HG03442 (cell line): ENCODE measurements at regions not wholly inside any gene's neighbourhood (a gene's known extent, or its start where the extent isn't known, plus 50 kb on each side); places are given as distances from the start of the nearest gene placed in this dataset.
"Not testable (repeated sequence)": the region's sequence is repeated elsewhere in the genome, so short reads cannot be mapped to it uniquely, and the experiment has no call there.

Experiments
- ATAC-seq: cut with Tn5 transposase; IDR thresholded peaks from one replicate; pipeline ENCODE4 v1.9.1; 2021; ENCODE audit warnings: mild to moderate bottlenecking, moderate library complexity; ENCODE audit not compliant: unreplicated experiment

DNA sequence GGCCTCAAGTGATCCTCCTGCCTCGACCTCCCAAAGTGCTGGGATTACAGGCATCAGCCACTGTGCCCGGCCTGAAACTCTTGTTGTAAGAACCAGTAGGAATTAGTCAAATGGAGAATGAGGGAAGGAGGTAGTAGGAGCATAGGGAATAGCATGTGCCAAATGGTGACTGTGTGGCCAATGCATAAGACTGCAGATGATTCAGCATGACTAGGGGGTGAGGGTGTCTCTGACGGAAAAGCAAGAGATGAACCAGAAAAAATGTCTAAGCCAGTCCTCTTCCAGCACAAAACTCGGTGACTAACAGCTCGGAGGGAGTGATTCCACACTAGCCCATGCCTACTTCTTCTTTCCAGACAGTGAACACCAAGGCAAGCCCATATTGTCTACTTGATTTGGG, 58.2 kb upstream of the DUSP21 start:
- no peak for ATAC-seq

GRCh38 chrX:44784241-44784640, 59.6 kb upstream of the DUSP21 start:
- ATAC-seq = no peak

DNA sequence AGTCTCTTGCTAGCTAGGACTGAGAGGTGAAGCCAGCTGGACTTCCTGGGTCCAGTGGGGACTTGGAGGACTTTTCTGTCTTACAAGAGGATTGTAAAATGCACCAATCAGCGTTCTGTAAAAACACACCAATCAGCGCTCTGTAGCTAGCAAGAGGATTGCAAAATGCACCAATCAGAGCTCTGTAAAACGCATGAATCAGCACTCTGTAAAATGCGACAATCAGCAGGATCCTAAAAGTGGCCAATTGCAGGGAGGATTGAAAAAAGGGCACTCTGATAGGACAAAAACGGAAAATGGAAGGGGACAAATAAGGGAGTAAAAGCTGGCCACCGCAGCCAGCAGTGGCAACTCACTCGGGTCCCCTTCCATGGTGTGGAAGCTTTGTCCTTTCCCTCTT, 65.6 kb upstream of the DUSP21 start:
- ATAC-seq = no peak

DNA sequence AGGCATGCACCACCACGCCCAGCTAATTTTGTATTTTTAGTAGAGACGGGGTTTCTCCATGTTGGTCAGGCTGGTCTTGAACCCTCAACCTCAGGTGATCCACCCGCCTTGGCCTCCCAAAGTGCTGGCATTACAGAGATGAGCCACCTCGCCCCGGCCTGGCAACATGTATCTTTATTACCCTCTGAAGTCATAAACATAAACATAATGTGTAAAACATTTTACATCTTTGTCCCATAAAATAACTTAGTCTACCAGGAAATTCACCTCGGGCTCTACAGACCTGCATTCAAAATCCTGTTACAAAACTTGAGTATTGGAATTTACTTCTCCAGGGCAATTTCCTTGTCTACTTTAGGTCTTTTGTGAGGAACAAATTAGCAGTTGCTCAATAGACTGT, 68.1 kb upstream of the DUSP21 start:
- ATAC-seq = no peak

DNA sequence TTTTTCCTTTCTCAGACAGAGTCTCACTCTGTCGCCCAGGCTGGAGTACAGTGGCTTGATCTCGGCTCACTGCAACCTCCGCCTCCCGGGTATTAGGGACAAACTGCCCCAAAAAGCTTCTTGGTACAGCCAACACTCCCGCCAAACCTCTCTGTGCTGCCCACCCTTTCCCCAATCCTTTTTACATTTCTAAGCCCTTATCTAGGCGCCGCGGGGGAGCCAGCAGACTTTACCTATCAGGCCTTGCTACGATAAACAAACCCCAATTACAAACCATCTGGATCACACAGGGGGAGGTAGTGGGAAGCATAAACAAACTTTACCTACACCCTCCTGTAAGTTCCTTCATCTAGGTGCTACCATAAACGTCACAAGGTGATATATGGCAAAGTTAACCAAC, 69.8 kb upstream of the DUSP21 start:
- not testable (repeated sequence) for ATAC-seq

GRCh38 chrX:44770121-44770520, 73.7 kb upstream of the DUSP21 start:
- no peak for ATAC-seq

DNA sequence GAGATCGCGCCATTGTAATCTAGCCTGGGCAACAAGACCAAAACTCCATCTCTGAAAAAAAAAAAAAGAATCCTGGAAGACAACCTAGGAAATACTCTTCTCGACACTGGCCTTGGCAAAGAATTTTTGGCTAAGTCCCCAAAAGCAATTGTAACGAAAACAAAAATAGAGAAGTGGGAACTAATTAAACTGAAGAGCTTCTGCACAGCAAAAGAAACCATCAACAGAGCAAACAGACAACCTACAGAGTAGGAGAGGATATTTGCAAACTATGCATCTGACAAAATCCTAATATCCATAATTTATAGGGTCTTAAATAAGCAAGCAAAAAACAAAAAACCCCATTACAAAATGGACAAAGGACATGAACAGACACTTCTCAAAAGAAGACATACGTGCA, 76.5 kb upstream of the DUSP21 start:
- ATAC-seq = no peak

DNA sequence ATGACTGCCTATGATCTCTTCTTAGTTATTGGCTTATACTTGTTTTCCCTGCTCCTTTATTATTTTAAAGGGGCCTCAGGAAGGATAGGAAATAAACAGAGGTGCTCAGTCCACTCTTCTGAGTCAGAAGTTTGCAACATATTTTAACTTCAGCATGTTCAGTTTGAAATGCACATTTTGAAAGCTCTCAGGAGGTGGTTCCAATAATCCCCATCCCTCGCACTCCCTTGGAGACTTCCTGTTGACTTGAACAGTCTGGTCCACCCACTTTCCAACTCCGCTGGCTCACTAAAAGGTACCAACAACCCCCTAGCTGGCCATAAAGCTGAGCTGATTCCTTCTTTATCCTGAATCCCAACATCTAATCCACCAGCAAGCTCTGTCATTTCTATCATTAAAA, 78.3 kb upstream of the DUSP21 start:
- no peak for ATAC-seq

GRCh38 chrX:44747969-44748368, 95.9 kb upstream of the DUSP21 start:
- ATAC-seq = no peak

- ATAC-seq = no peak
These were observed 96.5 kb upstream of the DUSP21 start for GRCh38 chrX:44747317-44747716.

- ATAC-seq = no peak
These were observed 99.0 kb upstream of the DUSP21 start for GRCh38 chrX:44744799-44745198.

DNA sequence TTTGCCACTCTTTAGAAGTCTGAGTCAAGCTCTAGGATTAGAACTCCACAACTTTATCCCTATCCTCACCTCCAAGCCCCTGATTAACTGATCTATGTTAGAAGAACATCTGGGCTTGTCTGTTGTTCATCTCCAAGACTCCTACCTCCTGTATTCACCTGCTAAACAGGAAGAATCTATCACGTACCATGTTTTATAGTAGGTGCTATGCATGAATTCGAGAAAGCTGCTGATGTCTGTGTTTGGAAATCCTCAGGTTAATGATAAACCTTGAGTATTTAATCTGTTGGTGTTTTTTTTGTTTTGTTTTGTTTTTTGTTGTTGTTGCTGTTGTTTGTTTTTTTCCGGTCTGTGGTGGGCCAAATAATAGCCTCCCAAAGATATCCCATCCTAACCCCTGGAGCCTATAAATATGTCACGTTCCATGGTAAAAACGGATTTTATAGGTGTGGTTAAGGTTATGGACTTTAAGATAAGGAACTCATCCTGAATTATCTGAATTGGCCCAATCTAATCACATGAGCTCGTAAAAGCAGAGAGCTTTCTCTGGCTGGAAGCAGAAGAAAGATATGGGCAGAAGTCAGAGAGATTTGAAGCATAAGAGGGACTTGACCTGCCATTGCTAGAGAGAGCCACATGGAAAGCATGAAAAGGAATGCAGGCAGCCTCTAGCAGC, 101.2 kb upstream of the DUSP21 start:
- ATAC-seq = no peak

GRCh38 chrX:44741859-44742258, 102.0 kb upstream of the DUSP21 start:
- not testable (repeated sequence) for ATAC-seq

- ATAC-seq = not testable (repeated sequence)
These were observed 102.4 kb upstream of the DUSP21 start for GRCh38 chrX:44741458-44741857.

- ATAC-seq = no peak
These were observed 108.3 kb upstream of the DUSP21 start for GRCh38 chrX:44735498-44735897.

GRCh38 chrX:44733931-44734330, 109.9 kb upstream of the DUSP21 start:
- ATAC-seq = no peak

GRCh38 chrX:44731160-44731559, 112.7 kb upstream of the DUSP21 start:
- no peak for ATAC-seq

DNA sequence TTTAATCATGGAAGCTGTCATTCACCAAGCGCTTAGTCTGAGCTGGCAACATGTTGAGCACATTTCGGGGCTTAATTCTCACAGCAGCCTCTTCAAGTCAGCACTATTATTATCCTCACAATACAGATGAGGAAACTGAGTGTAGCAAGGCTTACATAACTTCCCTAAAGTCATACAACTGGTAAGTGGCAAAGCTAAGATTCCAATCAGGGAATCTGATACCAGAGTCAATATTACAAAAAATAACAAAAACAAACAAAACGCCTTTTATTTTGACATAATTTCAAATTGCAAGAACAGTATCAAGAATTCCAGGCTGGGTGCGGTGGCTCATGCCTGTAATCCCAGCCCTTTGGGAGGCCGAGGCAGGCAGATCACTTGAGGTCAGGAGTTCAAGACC, 120.4 kb upstream of the DUSP21 start:
- ATAC-seq = no peak

DNA sequence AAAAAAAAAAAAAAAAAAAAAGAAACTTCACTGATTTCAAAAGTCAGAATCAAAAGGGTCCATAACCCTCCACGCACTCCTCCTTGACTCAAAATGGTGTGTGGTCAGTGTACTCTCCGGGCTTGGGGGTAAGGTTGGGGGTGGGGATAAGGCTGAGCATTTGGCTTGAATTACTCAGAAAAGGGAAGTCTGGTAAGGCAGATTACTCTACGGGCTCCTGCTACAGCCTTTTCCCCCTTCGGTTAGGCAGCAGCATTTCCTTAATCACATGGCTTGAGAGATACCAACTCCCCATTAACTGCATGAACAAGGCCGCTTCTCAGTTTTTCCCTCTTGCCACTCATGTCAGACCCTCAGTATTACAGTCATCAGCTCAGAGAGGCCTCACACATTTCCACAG, 135.4 kb upstream of the DUSP21 start:
- no peak for ATAC-seq

- ATAC-seq = no peak
These were observed 137.8 kb upstream of the DUSP21 start for GRCh38 chrX:44705817-44706551.

- no peak for ATAC-seq
These were observed 145.5 kb upstream of the DUSP21 start for GRCh38 chrX:44698357-44698756.

DNA sequence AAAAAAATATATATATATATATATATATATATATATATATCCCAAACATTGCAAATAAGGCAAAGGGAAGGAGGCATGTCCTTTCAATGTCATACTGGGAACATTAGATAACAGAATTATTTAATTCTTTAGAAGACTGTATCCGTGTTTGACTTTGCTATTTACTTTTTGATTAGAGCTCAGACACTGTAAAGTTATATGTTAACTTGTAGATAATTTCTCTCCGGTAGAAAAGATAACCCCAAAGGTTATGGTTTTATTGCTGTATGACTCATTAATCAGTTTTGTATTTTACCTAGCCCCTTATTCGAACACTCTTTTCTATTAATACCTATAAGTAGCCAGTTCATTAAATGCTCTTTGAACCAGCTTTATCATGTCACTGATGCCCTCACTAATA, 150.6 kb upstream of the DUSP21 start:
- no peak for ATAC-seq

GRCh38 chrX:44690129-44690528, 147.5 kb upstream of the FUNDC1 start:
- ATAC-seq = no peak
